Vagina (tissue), 2 donors: ENCODE measurements at regions not wholly inside any gene's neighbourhood (a gene's known extent, or its start where the extent isn't known, plus 50 kb on each side); places are given as distances from the start of the nearest gene placed in this dataset.

ENCODE experiments used
- POLR2A ChIP-seq, 2 donors: fragments of 450-650 bp; IDR thresholded peaks; one replicate each; pipeline ENCODE4 v1.6.1; 2017; ENCODE audit warnings: antibody characterized with exemption in 2 of 2, mild to moderate bottlenecking in 2 of 2, moderate library complexity in 2 of 2
- POLR2AphosphoS5 ChIP-seq, 2 donors: sonication (generic); formaldehyde crosslinking; IDR thresholded peaks; one replicate each; pipeline ENCODE4 v1.9.0; 2017; ENCODE audit warnings: antibody characterized with exemption in 2 of 2, mild to moderate bottlenecking in 2 of 2, low read depth in 1 of 2; ENCODE audit not compliant: insufficient read depth in 1 of 2
- TF ChIP-seq, protein P1 (sequence below), 3 experiments: fragments of 450-650 bp in 2 of 3; fragments of 200-600 bp in 1 of 3; sonication (generic) in 1 of 3; IDR thresholded peaks; one replicate each; pipeline ENCODE4 v1.5.1; 2017 to 2019; ENCODE audit warnings: antibody characterized with exemption in 3 of 3, mild to moderate bottlenecking in 2 of 3, moderate library complexity in 2 of 3

- TF ChIP-seq, protein P1, sequence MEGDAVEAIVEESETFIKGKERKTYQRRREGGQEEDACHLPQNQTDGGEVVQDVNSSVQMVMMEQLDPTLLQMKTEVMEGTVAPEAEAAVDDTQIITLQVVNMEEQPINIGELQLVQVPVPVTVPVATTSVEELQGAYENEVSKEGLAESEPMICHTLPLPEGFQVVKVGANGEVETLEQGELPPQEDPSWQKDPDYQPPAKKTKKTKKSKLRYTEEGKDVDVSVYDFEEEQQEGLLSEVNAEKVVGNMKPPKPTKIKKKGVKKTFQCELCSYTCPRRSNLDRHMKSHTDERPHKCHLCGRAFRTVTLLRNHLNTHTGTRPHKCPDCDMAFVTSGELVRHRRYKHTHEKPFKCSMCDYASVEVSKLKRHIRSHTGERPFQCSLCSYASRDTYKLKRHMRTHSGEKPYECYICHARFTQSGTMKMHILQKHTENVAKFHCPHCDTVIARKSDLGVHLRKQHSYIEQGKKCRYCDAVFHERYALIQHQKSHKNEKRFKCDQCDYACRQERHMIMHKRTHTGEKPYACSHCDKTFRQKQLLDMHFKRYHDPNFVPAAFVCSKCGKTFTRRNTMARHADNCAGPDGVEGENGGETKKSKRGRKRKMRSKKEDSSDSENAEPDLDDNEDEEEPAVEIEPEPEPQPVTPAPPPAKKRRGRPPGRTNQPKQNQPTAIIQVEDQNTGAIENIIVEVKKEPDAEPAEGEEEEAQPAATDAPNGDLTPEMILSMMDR (IDR thresholded peaks at IDR 0.05) = no peak
- no peak for TF ChIP-seq POLR2AphosphoS5 (IDR thresholded peaks at IDR 0.05; ENCODE audit: insufficient read depth in 1 of 2, low read depth in 1 of 2)
- TF ChIP-seq POLR2A (IDR thresholded peaks at IDR 0.05) = no peak
These were observed 254.6 kb upstream of the ID2 start for GRCh38 chr2:8427211-8427610.
